B cell (primary cell): ENCODE measurements at regions not wholly inside any gene's neighbourhood (a gene's known extent, or its start where the extent isn't known, plus 50 kb on each side); places are given as distances from the start of the nearest gene placed in this dataset.

Experiments used
- ATAC-seq: fragments of 200-7000 bp; cut with Tn5 transposase; one replicate; pipeline ENCODE4 v1.10.0; 2021; ENCODE audit warnings: low read depth, mild to moderate bottlenecking, moderate number of reproducible peaks, moderate library complexity
- CTCF ChIA-PET: fragments of 350-600 bp; sonication (Branson Sonifier 250); formaldehyde crosslinking; loops from one replicate; lab custom pipeline; 2021; ENCODE audit warnings: antibody characterized with exemption, inconsistent platforms; lab: Charles Lee
- POLR2A ChIA-PET: fragments of 350-600 bp; sonication (Branson Sonifier 250); formaldehyde crosslinking; loops from one replicate; lab custom pipeline; 2021; ENCODE audit warnings: antibody characterized with exemption; lab: Charles Lee
- DNase-seq: peaks from one replicate; pipeline ENCODE4 v3.0.0; 2013
- H2AFZ ChIP-seq: 2 replicates; pipeline ENCODE4 v1.6.1; 2012; ENCODE audit warnings: mild to moderate bottlenecking, low read depth, low read length; ENCODE audit not compliant: insufficient read depth, poor library complexity, severe bottlenecking
- H3K27ac ChIP-seq, 2 donors: 1 replicate in 1 of 2; 2 replicates in 1 of 2; pipeline ENCODE4 v1.5.1; 2012 to 2013; ENCODE audit warnings: low read length in 2 of 2, mild to moderate bottlenecking in 2 of 2, moderate library complexity in 1 of 2
- H3K27me3 ChIP-seq, 4 experiments: fragments of 200-600 bp in 1 of 4; sonication (generic) in 1 of 4; replicated peaks in 1 of 4; 1 replicate in 2 of 4; 2 replicates in 2 of 4; pipeline versions ENCODE4 v1.6.1 to v1.7.0; 2013 to 2016; ENCODE audit warnings: low read length in 3 of 4, mild to moderate bottlenecking in 2 of 4, mixed read lengths in 1 of 4, moderate library complexity in 1 of 4; ENCODE audit not compliant: insufficient read depth in 4 of 4, control insufficient read depth in 3 of 4; ENCODE audit errors: control extremely low read depth in 1 of 4
- H3K36me3 ChIP-seq, 2 experiments: replicated peaks in 1 of 2; 1 replicate in 1 of 2; 2 replicates in 1 of 2; pipeline versions ENCODE4 v1.6.1 to v1.7.1; 2013; ENCODE audit warnings: low read length in 1 of 2; ENCODE audit not compliant: insufficient read depth in 2 of 2, control insufficient read depth in 1 of 2; ENCODE audit errors: control extremely low read depth in 1 of 2, extremely low read depth in 1 of 2
- H3K4me1 ChIP-seq, 2 donors: fragments of 200-600 bp in 1 of 2; sonication (generic) in 1 of 2; 1 replicate in 1 of 2; 2 replicates in 1 of 2; pipeline versions ENCODE4 v1.5.1 to v1.6.1; 2013 to 2017; ENCODE audit warnings: low read length in 2 of 2; ENCODE audit not compliant: control insufficient read depth in 2 of 2, insufficient read depth in 2 of 2
- H3K4me2 ChIP-seq: replicated peaks from 2 replicates; pipeline ENCODE3; 2012; ENCODE audit warnings: mild to moderate bottlenecking, low read depth, low read length; ENCODE audit not compliant: poor library complexity, severe bottlenecking
- H3K4me3 ChIP-seq, 5 experiments: fragments of 200-600 bp in 1 of 5; sonication (generic) in 1 of 5; 1 replicate in 3 of 5; 2 replicates in 2 of 5; pipeline versions ENCODE4 v1.5.1 to v1.7.0; 2011 to 2016; ENCODE audit warnings: low read length in 4 of 5, mild to moderate bottlenecking in 4 of 5, low read depth in 2 of 5, control low read depth in 1 of 5, moderate library complexity in 1 of 5; ENCODE audit not compliant: insufficient read depth in 1 of 5; ENCODE audit errors: control extremely low read depth in 1 of 5, extremely low read depth in 1 of 5
- H3K79me2 ChIP-seq: fragments of 200-600 bp; sonication (generic); one replicate; pipeline ENCODE4 v1.6.0; 2016; ENCODE audit warnings: low read length; ENCODE audit not compliant: control insufficient read depth, insufficient read depth
- H3K9ac ChIP-seq: fragments of 200-600 bp; sonication (generic); 2 replicates; pipeline ENCODE4 v1.6.1; 2017; ENCODE audit warnings: mild to moderate bottlenecking, low read length, moderate library complexity
- H3K9me3 ChIP-seq, 3 donors: one replicate each; pipeline versions ENCODE4 v1.6.1 to v1.7.1; 2013; ENCODE audit warnings: low read length in 2 of 3; ENCODE audit not compliant: control insufficient read depth in 2 of 3, insufficient read depth in 1 of 3; ENCODE audit errors: control extremely low read depth in 1 of 3
- H4K20me1 ChIP-seq: 2 replicates; pipeline ENCODE4 v1.6.0; 2012; ENCODE audit warnings: mild to moderate bottlenecking, low read length; ENCODE audit not compliant: insufficient read depth, control insufficient read depth, poor library complexity, severe bottlenecking
- H3K27ac Mint-ChIP-seq: one replicate; pipeline ENCODE4 v1.8.0; 2021; ENCODE audit warnings: mixed read lengths
- H3K27me3 Mint-ChIP-seq: one replicate; pipeline ENCODE4 v1.8.0; 2021; ENCODE audit warnings: mixed read lengths
- H3K4me1 Mint-ChIP-seq: one replicate; pipeline ENCODE4 v1.8.0; 2021; ENCODE audit warnings: mixed read lengths
- H3K4me3 Mint-ChIP-seq: one replicate; pipeline ENCODE4 v1.8.0; 2021; ENCODE audit warnings: mixed read lengths
- H3K9me3 Mint-ChIP-seq: one replicate; pipeline ENCODE4 v1.8.0; 2022; ENCODE audit warnings: mixed read lengths; ENCODE audit not compliant: insufficient read depth
- CTCF ChIP-seq: fragments of 200-600 bp; IDR thresholded peaks from one replicate; pipeline ENCODE4 v1.8.0; 2022; ENCODE audit warnings: antibody characterized with exemption, mild to moderate bottlenecking
- EZH2 ChIP-seq: IDR thresholded peaks from 2 replicates; pipeline ENCODE4 v1.6.1; 2012; ENCODE audit warnings: borderline replicate concordance, low read depth, mild to moderate bottlenecking, moderate library complexity, low read length; ENCODE audit not compliant: insufficient read depth, poor library complexity, severe bottlenecking
- WGBS: methylation state at CpG from one replicate; pipeline ENCODE4 v1.1.5; 2013; ENCODE audit warnings: missing lambda C conversion rate; ENCODE audit not compliant: insufficient coverage; 5-methylcytosine and 5-hydroxymethylcytosine counted together
- intact Hi-C: fragments of 100-400 bp; cut with micrococcal nuclease; formaldehyde crosslinking; loops from one replicate; pipeline ENCODE4 v1.10.0; 2022

DNA sequence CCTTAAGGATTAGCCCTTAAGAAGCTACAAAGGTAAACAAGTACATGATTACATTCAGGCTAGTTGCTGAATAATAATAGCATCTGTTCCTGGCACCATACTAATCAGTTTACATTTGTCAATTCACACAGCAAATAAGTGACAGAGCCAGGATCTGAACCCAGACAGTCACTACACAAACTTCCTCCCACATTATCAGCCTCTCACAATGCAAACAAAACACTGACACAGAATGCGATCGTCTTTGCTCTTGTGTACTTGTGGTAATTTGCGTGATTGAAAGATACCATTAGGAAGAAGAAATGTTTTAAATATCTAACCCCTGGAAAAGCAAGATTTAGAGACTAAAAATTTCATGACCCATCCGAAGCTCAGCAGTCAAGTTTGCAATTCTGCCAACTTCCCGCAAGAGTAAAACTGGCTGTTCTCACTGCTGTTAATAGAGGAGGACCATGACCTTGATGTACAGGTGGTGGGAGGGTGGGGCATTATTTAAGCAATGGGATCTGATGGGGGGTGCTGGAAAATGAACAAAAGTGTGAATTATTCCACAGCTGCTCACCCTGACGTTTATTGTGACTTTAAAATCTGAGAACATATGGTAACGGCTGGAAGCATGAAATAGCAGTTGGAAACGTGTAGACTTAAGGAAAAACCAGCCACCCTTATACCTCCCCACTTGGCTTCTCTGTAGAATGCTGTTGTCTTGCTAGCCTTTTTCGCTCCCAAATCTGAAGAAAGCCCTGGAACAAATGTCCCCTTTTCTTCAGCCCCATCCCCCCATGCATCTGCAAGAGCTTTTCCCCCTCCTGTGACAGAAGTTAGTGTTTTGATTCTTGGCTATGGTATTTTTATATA, 95.3 kb upstream of the ARMC2 start:
- 97% methylated on average over 5 of the region's 9 CpGs for WGBS
- no peak overlapping the region for H2AFZ ChIP-seq
- no peaks in the 10 kb centered on the region for H3K4me1 ChIP-seq
- ChIA-PET CTCF (no interaction called here), POLR2A (no interaction called here)
- Mint-ChIP-seq H3K27me3 (peaks cover 19% of the 10 kb centered on the region), H3K4me3 (no peak overlapping the region), H3K27ac (no peak overlapping the region), H3K9me3 (no peaks in the 10 kb centered on the region), H3K4me1 (no peaks in the 10 kb centered on the region)
- intact Hi-C loops = no loop called here
- H3K9me3 ChIP-seq = no peaks in the 10 kb centered on the region
- no peak for DNase-seq
- TF ChIP-seq CTCF = no peak
- no peak for TF ChIP-seq EZH2
- H3K27ac ChIP-seq = no peak overlapping the region
- no peak overlapping the region for H3K4me2 ChIP-seq
- ATAC-seq = no peak
- no peaks in the 10 kb centered on the region for H3K79me2 ChIP-seq
- H3K27me3 ChIP-seq = peaks cover 0 to 8% (median 1%) of the 10 kb centered on the region in 4 experiments
- no peak overlapping the region for H3K4me3 ChIP-seq
- H3K36me3 ChIP-seq = no peaks in the 10 kb centered on the region
- H4K20me1 ChIP-seq = no peaks in the 10 kb centered on the region
- no peak overlapping the region for H3K9ac ChIP-seq
